ENCODE measurements at regions not wholly inside any gene's neighbourhood (a gene's known extent, or its start where the extent isn't known, plus 50 kb on each side); places are given as distances from the start of the nearest gene placed in this dataset.

DNA sequence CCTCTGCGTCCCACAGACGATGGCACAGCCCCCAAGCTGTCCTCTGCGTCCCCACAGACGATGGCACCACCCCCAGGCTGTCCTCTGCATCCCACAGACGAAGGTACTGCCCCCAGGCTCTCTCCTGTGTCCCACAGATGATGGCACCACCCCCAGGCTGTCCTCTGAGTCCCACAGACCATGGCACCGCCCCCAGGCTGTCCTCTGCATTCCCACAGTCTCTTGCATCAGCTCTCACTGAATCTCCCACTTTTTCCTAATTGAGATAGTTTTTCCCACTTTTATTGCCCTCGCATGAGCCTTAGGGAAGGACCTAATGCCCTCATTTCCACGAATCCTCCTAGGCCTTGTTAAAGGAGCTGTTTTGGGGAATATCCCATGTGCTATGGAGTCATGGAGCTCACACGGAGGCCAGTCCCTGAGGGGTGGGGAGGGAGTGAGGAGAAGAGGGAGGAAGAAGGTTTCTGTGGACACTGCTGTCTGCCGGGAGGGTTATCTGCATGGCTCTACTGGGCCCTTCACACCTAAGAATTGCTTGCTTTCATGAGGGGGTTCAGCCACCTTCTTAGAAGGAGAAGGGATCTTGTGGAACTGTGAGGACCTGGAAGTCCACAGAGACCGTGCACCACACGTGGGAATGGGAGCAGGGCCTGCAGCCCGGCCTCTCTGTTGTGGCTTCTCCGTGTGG, 58.2 kb upstream of the PTCH1 start:
- peaks cover 38% of the 10 kb centered on the region for H3K27me3 Mint-ChIP-seq (ENCODE audit: insufficient read depth)

DNA sequence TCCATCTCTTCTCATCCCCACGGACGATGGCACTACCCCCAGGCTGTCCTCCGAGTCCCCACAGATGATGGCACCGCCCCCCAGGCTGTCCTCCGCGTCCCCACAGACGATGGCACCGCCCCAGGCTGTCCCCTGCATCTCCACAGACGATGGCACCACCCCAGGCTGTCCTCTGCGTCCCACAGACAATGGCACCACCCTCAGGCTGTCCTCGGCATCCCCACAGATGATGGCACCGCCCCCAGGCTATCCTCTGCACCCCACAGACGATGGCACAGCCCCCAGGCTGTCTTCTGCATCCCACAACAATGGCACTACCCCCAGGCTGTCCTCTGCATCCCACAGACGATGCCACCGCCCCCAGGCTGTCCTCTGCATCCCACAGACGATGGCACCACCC, 57.4 kb upstream of the PTCH1 start:
- DNase-seq: no peak
- Mint-ChIP-seq H3K27me3 (ENCODE audit: insufficient read depth) (peaks cover 40% of the 10 kb centered on the region), H3K4me3 (no peak overlapping the region), H3K36me3 (ENCODE audit: low read depth) (no peaks in the 10 kb centered on the region), H3K4me1 (peaks cover 15% of the 10 kb centered on the region), H3K27ac (no peak overlapping the region), H3K9me3 (no peaks in the 10 kb centered on the region)
- no peaks in the 10 kb centered on the region for H3K27me3 ChIP-seq (ENCODE audit: control insufficient read depth, insufficient read depth, low read length, poor library complexity, severe bottlenecking)
- H3K9ac ChIP-seq (ENCODE audit: extremely low read depth, low read length, poor library complexity, severe bottlenecking): no peak overlapping the region
- no peak overlapping the region for H3K27ac ChIP-seq (ENCODE audit: low read depth, low read length)
- H3K9me3 ChIP-seq (ENCODE audit: control insufficient read depth, low read length): no peaks in the 10 kb centered on the region
- TF ChIP-seq, protein P1, sequence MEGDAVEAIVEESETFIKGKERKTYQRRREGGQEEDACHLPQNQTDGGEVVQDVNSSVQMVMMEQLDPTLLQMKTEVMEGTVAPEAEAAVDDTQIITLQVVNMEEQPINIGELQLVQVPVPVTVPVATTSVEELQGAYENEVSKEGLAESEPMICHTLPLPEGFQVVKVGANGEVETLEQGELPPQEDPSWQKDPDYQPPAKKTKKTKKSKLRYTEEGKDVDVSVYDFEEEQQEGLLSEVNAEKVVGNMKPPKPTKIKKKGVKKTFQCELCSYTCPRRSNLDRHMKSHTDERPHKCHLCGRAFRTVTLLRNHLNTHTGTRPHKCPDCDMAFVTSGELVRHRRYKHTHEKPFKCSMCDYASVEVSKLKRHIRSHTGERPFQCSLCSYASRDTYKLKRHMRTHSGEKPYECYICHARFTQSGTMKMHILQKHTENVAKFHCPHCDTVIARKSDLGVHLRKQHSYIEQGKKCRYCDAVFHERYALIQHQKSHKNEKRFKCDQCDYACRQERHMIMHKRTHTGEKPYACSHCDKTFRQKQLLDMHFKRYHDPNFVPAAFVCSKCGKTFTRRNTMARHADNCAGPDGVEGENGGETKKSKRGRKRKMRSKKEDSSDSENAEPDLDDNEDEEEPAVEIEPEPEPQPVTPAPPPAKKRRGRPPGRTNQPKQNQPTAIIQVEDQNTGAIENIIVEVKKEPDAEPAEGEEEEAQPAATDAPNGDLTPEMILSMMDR (conservative IDR thresholded peaks at IDR 0.05): no peak
- no peak overlapping the region for H3K4me3 ChIP-seq (ENCODE audit: low read length)
- WGBS, 2 experiments (ENCODE audit: insufficient coverage in 1 of 2, insufficient read length in 1 of 2): 81% methylated on average over 5 to 16 of the region's 16 CpGs
- H3K36me3 ChIP-seq (ENCODE audit: control insufficient read depth, insufficient read depth, low read length): no peaks in the 10 kb centered on the region
- no peaks in the 10 kb centered on the region for H3K4me1 ChIP-seq (ENCODE audit: control insufficient read depth, insufficient read depth, low read length)

More for the DNA sequence above, 58.2 kb upstream of the PTCH1 start:
- Mint-ChIP-seq H3K4me3 (no peak overlapping the region), H3K27ac (no peak overlapping the region), H3K36me3 (ENCODE audit: low read depth) (no peaks in the 10 kb centered on the region), H3K9me3 (no peaks in the 10 kb centered on the region), H3K4me1 (peaks cover 15% of the 10 kb centered on the region)
- WGBS, 2 experiments (ENCODE audit: insufficient coverage in 1 of 2, insufficient read length in 1 of 2): 83 to 91% methylated on average over 8 to 14 of the region's 14 CpGs
- Histone ChIP-seq H3K4me3 (ENCODE audit: low read length) (no peak overlapping the region), H3K36me3 (ENCODE audit: control insufficient read depth, insufficient read depth, low read length) (no peaks in the 10 kb centered on the region), H3K27me3 (ENCODE audit: control insufficient read depth, insufficient read depth, low read length, poor library complexity, severe bottlenecking) (no peaks in the 10 kb centered on the region), H3K27ac (ENCODE audit: low read depth, low read length) (no peak overlapping the region), H3K4me1 (ENCODE audit: control insufficient read depth, insufficient read depth, low read length) (no peaks in the 10 kb centered on the region), H3K9ac (ENCODE audit: extremely low read depth, low read length, poor library complexity, severe bottlenecking) (no peak overlapping the region), H3K9me3 (ENCODE audit: control insufficient read depth, low read length) (no peaks in the 10 kb centered on the region)
- DNase-seq: no peak
- TF ChIP-seq, protein P1 (conservative IDR thresholded peaks at IDR 0.05): no peak

DNA sequence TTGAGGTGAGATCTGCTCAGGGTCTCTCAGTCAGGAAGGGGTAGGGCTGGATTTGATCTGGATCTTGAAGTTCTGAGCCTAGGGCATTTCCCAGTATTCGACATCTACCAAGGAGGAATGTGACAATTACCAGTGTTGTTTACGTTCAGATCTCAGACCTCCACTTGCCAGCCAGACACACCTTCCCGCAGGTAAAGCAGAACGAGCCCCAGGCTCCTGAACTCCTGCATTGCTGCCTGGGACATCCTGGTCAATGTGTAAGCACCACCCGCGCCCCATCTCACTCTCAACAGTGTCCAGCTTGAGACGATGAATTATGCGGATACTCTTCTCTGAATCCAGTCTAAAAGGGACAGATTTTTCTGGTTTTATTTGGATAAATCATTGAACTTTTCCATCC, 56.7 kb upstream of the PTCH1 start:
- DNase-seq: no peak
- Histone ChIP-seq H3K27me3 (ENCODE audit: control insufficient read depth, insufficient read depth, low read length, poor library complexity, severe bottlenecking) (no peaks in the 10 kb centered on the region), H3K9ac (ENCODE audit: extremely low read depth, low read length, poor library complexity, severe bottlenecking) (no peak overlapping the region), H3K9me3 (ENCODE audit: control insufficient read depth, low read length) (no peaks in the 10 kb centered on the region), H3K4me3 (ENCODE audit: low read length) (no peak overlapping the region), H3K4me1 (ENCODE audit: control insufficient read depth, insufficient read depth, low read length) (no peaks in the 10 kb centered on the region), H3K27ac (ENCODE audit: low read depth, low read length) (no peak overlapping the region), H3K36me3 (ENCODE audit: control insufficient read depth, insufficient read depth, low read length) (no peaks in the 10 kb centered on the region)
- Mint-ChIP-seq H3K36me3 (ENCODE audit: low read depth) (no peaks in the 10 kb centered on the region), H3K27me3 (ENCODE audit: insufficient read depth) (peaks cover 42% of the 10 kb centered on the region), H3K4me3 (no peak overlapping the region), H3K27ac (no peak overlapping the region), H3K9me3 (peaks cover 2% of the 10 kb centered on the region), H3K4me1 (peaks cover 15% of the 10 kb centered on the region)
- WGBS, 2 experiments (ENCODE audit: insufficient coverage in 1 of 2, insufficient read length in 1 of 2): 83 to 92% methylated on average over 6 to 8 of the region's 8 CpGs
- TF ChIP-seq, protein P1 (conservative IDR thresholded peaks at IDR 0.05): no peak
